Activated T-cell treated with anti-CD3 and anti-CD28 coated beads, Interleukin-2, amount 50 U/mL, for 4 hours (primary cell): ENCODE measurements at regions not wholly inside any gene's neighbourhood (a gene's known extent, or its start where the extent isn't known, plus 50 kb on each side); places are given as distances from the start of the nearest gene placed in this dataset.
"Not testable (repeated sequence)": the region's sequence is repeated elsewhere in the genome, so short reads cannot be mapped to it uniquely, and the experiment has no call there.

Experiments
- ATAC-seq, 2 donors: fragments of 200-7000 bp; cut with Tn5 transposase; one replicate each; pipeline ENCODE4 v1.10.0; 2021
- DNase-seq: peaks from one replicate; pipeline ENCODE4 v3.0.0-alpha.2; 2020
- H3K27me3 Mint-ChIP-seq: one replicate; pipeline ENCODE4 v1.8.0; 2021; ENCODE audit warnings: low read depth, mixed read lengths
- H3K36me3 Mint-ChIP-seq: one replicate; pipeline ENCODE4 v1.8.0; 2022; ENCODE audit warnings: mixed read lengths; ENCODE audit not compliant: insufficient read depth
- H3K4me1 Mint-ChIP-seq: one replicate; pipeline ENCODE4 v1.8.0; 2021; ENCODE audit warnings: low read depth, mixed read lengths
- H3K4me3 Mint-ChIP-seq: one replicate; pipeline ENCODE4 v1.8.0; 2021; ENCODE audit warnings: mild to moderate bottlenecking, moderate library complexity, mixed read lengths
- H3K9me3 Mint-ChIP-seq: one replicate; pipeline ENCODE4 v1.8.0; 2021; ENCODE audit warnings: mixed read lengths

GRCh38 chr11:22567759-22568158 is 57.9 kb downstream of the FANCF start:
- H3K27me3 Mint-ChIP-seq = peaks cover 14% of the 10 kb centered on the region
- no peaks in the 10 kb centered on the region for H3K9me3 Mint-ChIP-seq
- no peaks in the 10 kb centered on the region for H3K36me3 Mint-ChIP-seq
- H3K4me3 Mint-ChIP-seq = no peak overlapping the region
- no peak for ATAC-seq
- DNase-seq = no peak
- H3K4me1 Mint-ChIP-seq = no peaks in the 10 kb centered on the region

GRCh38 chr11:22566293-22566692 is 59.3 kb downstream of the FANCF start:
- no peaks in the 10 kb centered on the region for H3K36me3 Mint-ChIP-seq
- ATAC-seq (no peak), DNase-seq (no peak)
- H3K4me1 Mint-ChIP-seq = no peaks in the 10 kb centered on the region
- peaks cover 14% of the 10 kb centered on the region for H3K27me3 Mint-ChIP-seq
- H3K4me3 Mint-ChIP-seq = no peak overlapping the region
- H3K9me3 Mint-ChIP-seq = no peaks in the 10 kb centered on the region

- no peak for DNase-seq
- Mint-ChIP-seq H3K9me3 (no peaks in the 10 kb centered on the region), H3K4me1 (no peaks in the 10 kb centered on the region), H3K27me3 (peaks cover 7% of the 10 kb centered on the region), H3K4me3 (no peak overlapping the region), H3K36me3 (no peaks in the 10 kb centered on the region)
- ATAC-seq = no peak
Measured at GRCh38 chr11:22561283-22561682, 64.3 kb downstream of the FANCF start.

GRCh38 chr11:22559416-22559815 is 66.2 kb downstream of the FANCF start:
- no peak for ATAC-seq
- no peak overlapping the region for H3K4me3 Mint-ChIP-seq

GRCh38 chr11:22558664-22559063 is 67.0 kb downstream of the FANCF start:
- H3K36me3 Mint-ChIP-seq = no peaks in the 10 kb centered on the region
- H3K9me3 Mint-ChIP-seq = no peaks in the 10 kb centered on the region
- H3K4me1 Mint-ChIP-seq = no peaks in the 10 kb centered on the region
- no peak overlapping the region for H3K4me3 Mint-ChIP-seq
- H3K27me3 Mint-ChIP-seq = no peaks in the 10 kb centered on the region
- ATAC-seq (no peak), DNase-seq (no peak)

More at GRCh38 chr11:22559416-22559815, 66.2 kb downstream of the FANCF start:
- Mint-ChIP-seq H3K9me3 (no peaks in the 10 kb centered on the region), H3K36me3 (no peaks in the 10 kb centered on the region), H3K27me3 (no peaks in the 10 kb centered on the region), H3K4me1 (no peaks in the 10 kb centered on the region)
- no peak for DNase-seq

- H3K27me3 Mint-ChIP-seq = no peaks in the 10 kb centered on the region
- no peaks in the 10 kb centered on the region for H3K36me3 Mint-ChIP-seq
- no peak overlapping the region for H3K4me3 Mint-ChIP-seq
- DNase-seq (no peak), ATAC-seq (no peak)
- no peaks in the 10 kb centered on the region for H3K9me3 Mint-ChIP-seq
- H3K4me1 Mint-ChIP-seq = no peaks in the 10 kb centered on the region
Measured at GRCh38 chr11:22556381-22556780, 69.2 kb downstream of the FANCF start.

GRCh38 chr11:22555881-22556280 is 69.7 kb downstream of the FANCF start:
- Mint-ChIP-seq H3K4me1 (no peaks in the 10 kb centered on the region), H3K36me3 (no peaks in the 10 kb centered on the region), H3K4me3 (no peak overlapping the region), H3K27me3 (no peaks in the 10 kb centered on the region), H3K9me3 (no peaks in the 10 kb centered on the region)
- DNase-seq = no peak
- ATAC-seq = no peak

GRCh38 chr11:22554221-22554620 is 71.4 kb downstream of the FANCF start:
- DNase-seq (no peak), ATAC-seq (peak; percentile 60 to 65)
- peaks cover 3% of the 10 kb centered on the region for H3K27me3 Mint-ChIP-seq
- H3K4me3 Mint-ChIP-seq = no peak overlapping the region
- no peaks in the 10 kb centered on the region for H3K36me3 Mint-ChIP-seq
- H3K4me1 Mint-ChIP-seq = no peaks in the 10 kb centered on the region
- H3K9me3 Mint-ChIP-seq = no peaks in the 10 kb centered on the region

GRCh38 chr11:22552885-22553284 is 72.7 kb downstream of the FANCF start:
- DNase-seq (no peak), ATAC-seq (no peak)
- no peaks in the 10 kb centered on the region for H3K4me1 Mint-ChIP-seq
- peaks cover 3% of the 10 kb centered on the region for H3K27me3 Mint-ChIP-seq
- no peaks in the 10 kb centered on the region for H3K36me3 Mint-ChIP-seq
- no peak overlapping the region for H3K4me3 Mint-ChIP-seq
- H3K9me3 Mint-ChIP-seq = no peaks in the 10 kb centered on the region

- no peak for DNase-seq
- Mint-ChIP-seq H3K4me1 (no peaks in the 10 kb centered on the region), H3K36me3 (no peaks in the 10 kb centered on the region)
Measured at GRCh38 chr11:22546746-22547145, 78.9 kb downstream of the FANCF start.

GRCh38 chr11:22543261-22543660 is 82.4 kb downstream of the FANCF start:
- H3K36me3 Mint-ChIP-seq = no peaks in the 10 kb centered on the region

More at GRCh38 chr11:22546746-22547145, 78.9 kb downstream of the FANCF start:
- H3K9me3 Mint-ChIP-seq = no peaks in the 10 kb centered on the region
- no peak for ATAC-seq
- H3K4me3 Mint-ChIP-seq = no peak overlapping the region
- peaks cover 11% of the 10 kb centered on the region for H3K27me3 Mint-ChIP-seq

GRCh38 chr11:22539821-22540256 is 85.8 kb downstream of the FANCF start:
- DNase-seq (no peak), ATAC-seq (no peak)
- Mint-ChIP-seq H3K36me3 (no peaks in the 10 kb centered on the region), H3K4me1 (no peaks in the 10 kb centered on the region), H3K27me3 (peaks cover 4% of the 10 kb centered on the region), H3K9me3 (no peaks in the 10 kb centered on the region), H3K4me3 (no peak overlapping the region)

More at GRCh38 chr11:22543261-22543660, 82.4 kb downstream of the FANCF start:
- no peaks in the 10 kb centered on the region for H3K9me3 Mint-ChIP-seq
- no peak for ATAC-seq
- no peak overlapping the region for H3K4me3 Mint-ChIP-seq
- no peaks in the 10 kb centered on the region for H3K4me1 Mint-ChIP-seq
- H3K27me3 Mint-ChIP-seq = peaks cover 8% of the 10 kb centered on the region
- DNase-seq = no peak

GRCh38 chr11:22536071-22536470 is 89.6 kb downstream of the FANCF start:
- no peaks in the 10 kb centered on the region for H3K4me1 Mint-ChIP-seq
- H3K4me3 Mint-ChIP-seq = no peak overlapping the region
- no peak for ATAC-seq
- no peak for DNase-seq
- H3K9me3 Mint-ChIP-seq = no peaks in the 10 kb centered on the region
- H3K36me3 Mint-ChIP-seq = no peaks in the 10 kb centered on the region
- no peaks in the 10 kb centered on the region for H3K27me3 Mint-ChIP-seq

GRCh38 chr11:22528612-22529429 is 96.8 kb downstream of the FANCF start:
- not testable (repeated sequence) for H3K36me3 Mint-ChIP-seq, ATAC-seq, DNase-seq

GRCh38 chr11:22522225-22522624 is 103.4 kb downstream of the FANCF start:
- Mint-ChIP-seq H3K4me3 (no peak overlapping the region), H3K9me3 (no peaks in the 10 kb centered on the region), H3K4me1 (no peaks in the 10 kb centered on the region), H3K27me3 (no peaks in the 10 kb centered on the region), H3K36me3 (no peaks in the 10 kb centered on the region)
- ATAC-seq = no peak
- DNase-seq = no peak

More at GRCh38 chr11:22528612-22529429, 96.8 kb downstream of the FANCF start:
- H3K27me3 Mint-ChIP-seq, H3K9me3 Mint-ChIP-seq, H3K4me3 Mint-ChIP-seq, H3K4me1 Mint-ChIP-seq: not testable (repeated sequence)
